C4-2B (cell line): ENCODE measurements at regions not wholly inside any gene's neighbourhood (a gene's known extent, or its start where the extent isn't known, plus 50 kb on each side); places are given as distances from the start of the nearest gene placed in this dataset.

Source experiments
- H3K27ac ChIP-seq: fragments of 450-650 bp; 2 replicates; pipeline ENCODE4 v1.5.1; 2017
- ZFX ChIP-seq: fragments of 450-650 bp; IDR thresholded peaks from 2 replicates; pipeline ENCODE4 v1.6.1; 2017
- TF ChIP-seq, protein P1 (sequence below): fragments of 450-650 bp; conservative IDR thresholded peaks from 2 replicates; pipeline ENCODE4 v1.5.1; 2017; ENCODE audit warnings: mild to moderate bottlenecking

GRCh38 chr18:2415656-2416055, 155.6 kb downstream of the METTL4 start:
- TF ChIP-seq, protein P1, sequence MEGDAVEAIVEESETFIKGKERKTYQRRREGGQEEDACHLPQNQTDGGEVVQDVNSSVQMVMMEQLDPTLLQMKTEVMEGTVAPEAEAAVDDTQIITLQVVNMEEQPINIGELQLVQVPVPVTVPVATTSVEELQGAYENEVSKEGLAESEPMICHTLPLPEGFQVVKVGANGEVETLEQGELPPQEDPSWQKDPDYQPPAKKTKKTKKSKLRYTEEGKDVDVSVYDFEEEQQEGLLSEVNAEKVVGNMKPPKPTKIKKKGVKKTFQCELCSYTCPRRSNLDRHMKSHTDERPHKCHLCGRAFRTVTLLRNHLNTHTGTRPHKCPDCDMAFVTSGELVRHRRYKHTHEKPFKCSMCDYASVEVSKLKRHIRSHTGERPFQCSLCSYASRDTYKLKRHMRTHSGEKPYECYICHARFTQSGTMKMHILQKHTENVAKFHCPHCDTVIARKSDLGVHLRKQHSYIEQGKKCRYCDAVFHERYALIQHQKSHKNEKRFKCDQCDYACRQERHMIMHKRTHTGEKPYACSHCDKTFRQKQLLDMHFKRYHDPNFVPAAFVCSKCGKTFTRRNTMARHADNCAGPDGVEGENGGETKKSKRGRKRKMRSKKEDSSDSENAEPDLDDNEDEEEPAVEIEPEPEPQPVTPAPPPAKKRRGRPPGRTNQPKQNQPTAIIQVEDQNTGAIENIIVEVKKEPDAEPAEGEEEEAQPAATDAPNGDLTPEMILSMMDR = no peak
- TF ChIP-seq ZFX = no peak
- H3K27ac ChIP-seq = no peak overlapping the region

- no peak overlapping the region for H3K27ac ChIP-seq
- TF ChIP-seq ZFX = no peak
- TF ChIP-seq, protein P1 = no peak
Measured at GRCh38 chr18:2417861-2418610, 153.3 kb downstream of the METTL4 start.

DNA sequence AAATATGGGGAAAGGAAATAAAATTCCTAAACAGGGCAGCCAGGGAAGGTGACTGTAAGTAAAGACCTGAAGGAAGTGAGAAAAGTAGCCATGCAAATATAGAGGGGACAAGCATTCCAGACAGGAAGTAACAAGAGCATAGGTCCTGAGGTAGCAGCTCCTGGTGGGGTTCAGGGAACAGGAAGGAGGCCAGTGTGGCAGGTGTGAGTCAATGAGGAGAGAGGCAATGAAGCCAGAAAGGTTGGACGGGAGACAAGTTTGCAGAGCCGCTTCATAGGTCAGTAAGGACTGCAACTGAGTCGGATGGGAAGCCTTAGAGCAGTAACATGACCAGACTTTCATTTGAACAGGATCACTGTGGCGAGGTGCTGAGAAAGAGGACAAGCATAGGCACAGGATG, 150.9 kb downstream of the METTL4 start:
- TF ChIP-seq, protein P1 = no peak
- TF ChIP-seq ZFX = no peak
- no peak overlapping the region for H3K27ac ChIP-seq

DNA sequence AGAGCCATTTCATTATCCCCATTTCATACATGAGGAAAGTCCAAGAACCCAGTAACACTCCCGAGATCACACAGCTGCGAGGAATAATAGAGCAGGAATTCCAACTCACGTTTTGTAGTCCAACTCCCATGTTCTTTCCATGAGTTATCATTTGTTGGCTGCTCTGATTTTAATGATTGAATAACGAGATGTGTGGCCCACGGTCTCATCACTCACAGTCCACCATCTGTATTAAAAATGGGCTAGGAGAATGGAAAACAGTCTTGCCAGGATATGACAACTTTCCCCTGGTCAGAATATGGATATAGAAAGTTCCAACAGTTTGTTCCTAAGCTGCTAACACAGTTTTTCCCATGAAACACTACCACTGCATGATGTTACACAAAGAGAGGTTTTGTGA, 147.5 kb downstream of the METTL4 start:
- no peak overlapping the region for H3K27ac ChIP-seq

DNA sequence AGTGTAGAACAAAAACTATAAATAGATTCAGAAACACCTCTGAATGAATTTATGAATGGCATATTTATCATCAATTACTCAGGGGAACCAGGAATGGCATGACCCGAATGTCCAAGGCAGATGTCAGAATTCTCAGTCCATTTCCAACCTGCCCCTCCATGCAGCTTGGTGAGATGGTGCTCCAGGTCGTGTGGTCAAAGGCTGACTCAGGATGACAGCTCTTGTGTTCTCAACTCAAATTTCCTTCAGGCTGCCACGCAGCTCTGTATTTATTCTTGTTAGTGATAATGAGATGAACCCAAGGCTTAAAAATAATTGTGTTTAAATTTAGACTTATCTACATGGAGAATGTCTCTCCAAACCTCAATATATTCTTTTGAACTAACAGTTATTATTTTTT, 146.9 kb downstream of the METTL4 start:
- no peak overlapping the region for H3K27ac ChIP-seq
- TF ChIP-seq, protein P1 = no peak
- no peak for TF ChIP-seq ZFX

More for the DNA sequence above, 147.5 kb downstream of the METTL4 start:
- TF ChIP-seq ZFX = no peak

- no peak for TF ChIP-seq ZFX
- TF ChIP-seq, protein P1 = no peak
Measured at GRCh38 chr18:2425426-2426317, 145.6 kb downstream of the METTL4 start.

DNA sequence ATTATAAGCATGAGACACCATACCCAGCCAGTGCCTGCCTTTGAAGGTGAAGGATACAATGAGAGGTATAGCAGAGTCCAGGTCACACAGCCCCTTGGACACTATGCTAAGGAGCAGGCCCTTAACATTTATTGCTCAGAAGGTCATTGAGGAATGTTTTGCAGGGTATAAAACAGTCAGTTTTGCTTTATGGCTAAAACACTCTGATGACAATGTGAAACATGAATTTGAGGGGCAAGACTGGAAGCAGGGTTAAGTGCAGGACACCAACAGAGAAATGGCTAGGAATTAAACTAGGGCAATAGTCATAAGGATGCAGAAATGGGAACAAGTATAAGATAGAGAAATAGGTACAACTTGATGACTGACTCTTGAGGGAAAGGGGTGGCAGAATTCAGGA, 141.1 kb downstream of the METTL4 start:
- no peak for TF ChIP-seq ZFX
- TF ChIP-seq, protein P1 = no peak
- no peak overlapping the region for H3K27ac ChIP-seq

More at GRCh38 chr18:2425426-2426317, 145.6 kb downstream of the METTL4 start:
- H3K27ac ChIP-seq = no peak overlapping the region
